Activated CD4-positive, alpha-beta memory T cell treated with anti-CD3 and anti-CD28 coated beads for 36 hours (primary cell): ENCODE measurements at regions not wholly inside any gene's neighbourhood (a gene's known extent, or its start where the extent isn't known, plus 50 kb on each side); places are given as distances from the start of the nearest gene placed in this dataset.
"Not testable (repeated sequence)": the region's sequence is repeated elsewhere in the genome, so short reads cannot be mapped to it uniquely, and the experiment has no call there.

Source experiments
- CTCF ChIA-PET: fragments of 350-600 bp; sonication (Branson Sonifier 250); formaldehyde crosslinking; loops from one replicate; lab custom pipeline; 2021; ENCODE audit warnings: antibody characterized with exemption, inconsistent platforms; lab: Charles Lee
- POLR2A ChIA-PET: fragments of 350-600 bp; sonication (Branson Sonifier 250); formaldehyde crosslinking; loops from one replicate; lab custom pipeline; 2021; ENCODE audit warnings: antibody characterized with exemption; lab: Charles Lee
- DNase-seq: peaks from one replicate; pipeline ENCODE4 v3.0.0-alpha.2; 2020
- H3K27ac Mint-ChIP-seq: one replicate; pipeline ENCODE4 v1.8.0; 2021; ENCODE audit warnings: mixed read lengths
- H3K27me3 Mint-ChIP-seq: one replicate; pipeline ENCODE4 v1.8.0; 2021; ENCODE audit warnings: mixed read lengths
- H3K36me3 Mint-ChIP-seq: one replicate; pipeline ENCODE4 v1.8.0; 2021; ENCODE audit warnings: mixed read lengths
- H3K4me1 Mint-ChIP-seq: one replicate; pipeline ENCODE4 v1.8.0; 2021; ENCODE audit warnings: low read depth, mixed read lengths
- H3K4me3 Mint-ChIP-seq: one replicate; pipeline ENCODE4 v1.8.0; 2021; ENCODE audit warnings: mild to moderate bottlenecking, mixed read lengths
- H3K9me3 Mint-ChIP-seq: one replicate; pipeline ENCODE4 v1.8.0; 2021; ENCODE audit warnings: mixed read lengths
- intact Hi-C: fragments of 100-400 bp; cut with micrococcal nuclease; formaldehyde crosslinking; loops from one replicate; pipeline ENCODE4 v1.15.1; 2023

DNA sequence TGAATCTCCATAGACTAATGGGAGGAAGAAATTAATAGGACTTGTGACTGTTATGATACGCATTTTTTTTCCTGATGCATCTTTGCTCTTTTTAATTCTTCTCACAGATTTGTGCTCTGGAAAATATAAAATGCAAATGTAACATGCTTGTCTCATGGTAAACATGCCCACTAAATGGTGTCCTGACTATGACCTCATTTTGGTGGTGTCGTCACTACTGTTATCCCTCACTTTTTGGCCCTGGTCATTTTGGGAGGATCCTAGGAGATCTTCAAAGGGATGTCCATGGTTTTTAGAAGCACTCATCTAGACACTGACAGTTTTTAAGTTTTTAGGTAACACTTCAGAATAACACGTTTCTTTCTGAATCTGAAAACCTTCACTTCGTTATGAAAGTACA, 790.8 kb upstream of the FBXO33 start:
- intact Hi-C loops, result no loop called here
- ChIA-PET POLR2A (no interaction called here), CTCF (no interaction called here)
- Mint-ChIP-seq H3K27me3 (no peaks in the 10 kb centered on the region), H3K36me3 (no peaks in the 10 kb centered on the region), H3K4me3 (no peak overlapping the region), H3K4me1 (no peaks in the 10 kb centered on the region), H3K27ac (no peak overlapping the region), H3K9me3 (no peaks in the 10 kb centered on the region)
- no peak for DNase-seq

DNA sequence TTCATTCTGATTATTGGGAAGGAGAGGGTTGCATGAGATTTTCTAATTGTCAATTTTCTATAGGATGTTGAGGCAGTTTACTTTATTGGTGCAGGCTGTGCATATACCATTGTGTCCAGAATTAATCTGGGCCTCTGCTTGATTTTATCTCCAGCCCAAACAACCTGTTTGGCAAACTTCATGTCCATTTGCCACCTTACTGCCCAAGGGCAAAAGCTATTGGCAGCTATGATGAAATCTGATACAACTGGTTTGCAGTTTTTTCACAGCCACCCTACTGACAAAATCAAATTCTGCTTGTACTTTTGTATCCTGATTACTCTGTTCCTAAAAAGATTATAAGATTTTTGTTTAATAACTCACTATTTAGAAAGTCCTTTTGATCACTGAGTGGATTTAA, 789.2 kb upstream of the FBXO33 start:
- intact Hi-C loops, result no loop called here
- CTCF ChIA-PET, result no interaction called here
- POLR2A ChIA-PET, result no interaction called here
- Mint-ChIP-seq H3K9me3 (peaks cover under 1% of the 10 kb centered on the region), H3K36me3 (no peaks in the 10 kb centered on the region), H3K27ac (no peak overlapping the region), H3K4me1 (no peaks in the 10 kb centered on the region), H3K27me3 (no peaks in the 10 kb centered on the region), H3K4me3 (no peak overlapping the region)
- no peak for DNase-seq

DNA sequence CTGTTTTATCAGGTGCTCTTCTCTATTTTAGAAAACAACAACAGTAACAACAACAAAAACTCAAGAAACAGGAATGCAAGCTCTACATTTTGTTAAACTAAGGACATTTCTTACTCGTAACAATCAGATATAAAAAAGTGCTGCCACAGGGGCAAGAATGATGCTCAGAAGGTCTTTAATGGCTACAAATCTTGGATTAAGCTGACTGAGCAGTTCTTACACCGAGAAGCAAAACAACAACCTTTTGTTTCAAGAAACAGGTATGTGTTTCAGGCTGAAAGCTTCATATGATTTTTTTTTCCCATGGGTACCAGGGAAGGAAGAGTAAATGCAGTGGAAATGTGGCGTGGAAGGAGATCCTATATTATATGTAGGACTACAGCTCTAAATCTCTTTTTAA, 786.8 kb upstream of the FBXO33 start:
- POLR2A ChIA-PET, result no interaction called here
- no peaks in the 10 kb centered on the region for H3K4me1 Mint-ChIP-seq
- H3K27me3 Mint-ChIP-seq, result no peaks in the 10 kb centered on the region
- no peak for DNase-seq
- H3K36me3 Mint-ChIP-seq, result no peaks in the 10 kb centered on the region
- no peak overlapping the region for H3K27ac Mint-ChIP-seq
- intact Hi-C loops, result no loop called here
- H3K4me3 Mint-ChIP-seq, result no peak overlapping the region
- CTCF ChIA-PET, result no interaction called here
- peaks cover 2% of the 10 kb centered on the region for H3K9me3 Mint-ChIP-seq

DNA sequence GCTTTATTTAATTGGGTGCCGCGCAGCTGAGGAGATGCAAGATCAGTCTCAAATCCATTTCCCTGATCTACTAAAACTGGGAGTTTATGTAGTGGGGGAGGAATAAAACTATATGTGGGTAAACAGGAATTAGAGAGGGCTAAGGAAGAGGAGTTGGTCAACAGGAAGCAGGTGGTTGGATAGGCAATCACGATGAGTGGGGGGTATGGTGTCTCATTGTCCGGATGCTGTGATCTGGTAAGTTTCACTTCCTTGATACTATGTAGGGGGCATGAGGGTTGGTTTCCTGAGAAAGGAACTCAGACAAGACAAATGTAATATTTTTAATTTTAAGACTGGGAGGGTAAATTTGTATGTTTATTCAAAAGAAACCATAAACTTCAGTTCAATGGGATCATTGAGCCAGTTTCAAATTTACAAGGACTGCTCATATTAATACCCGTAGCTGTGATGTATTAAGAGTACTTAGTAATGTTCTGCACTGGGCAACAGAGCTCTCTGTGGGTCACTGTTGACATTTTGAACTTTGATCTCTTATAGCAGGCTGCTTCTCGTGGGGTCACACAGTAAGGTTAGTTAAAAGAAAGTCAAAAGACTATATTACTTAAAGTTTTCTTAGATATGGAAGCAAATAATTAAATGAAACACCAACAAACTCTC, 786.2 kb upstream of the FBXO33 start:
- no peak for DNase-seq
- no peaks in the 10 kb centered on the region for H3K4me1 Mint-ChIP-seq
- no peak overlapping the region for H3K4me3 Mint-ChIP-seq
- intact Hi-C loops, result no loop called here
- H3K36me3 Mint-ChIP-seq, result no peaks in the 10 kb centered on the region
- H3K9me3 Mint-ChIP-seq, result peaks cover 2% of the 10 kb centered on the region
- POLR2A ChIA-PET, result no interaction called here
- H3K27ac Mint-ChIP-seq, result no peak overlapping the region
- CTCF ChIA-PET, result no interaction called here
- no peaks in the 10 kb centered on the region for H3K27me3 Mint-ChIP-seq

DNA sequence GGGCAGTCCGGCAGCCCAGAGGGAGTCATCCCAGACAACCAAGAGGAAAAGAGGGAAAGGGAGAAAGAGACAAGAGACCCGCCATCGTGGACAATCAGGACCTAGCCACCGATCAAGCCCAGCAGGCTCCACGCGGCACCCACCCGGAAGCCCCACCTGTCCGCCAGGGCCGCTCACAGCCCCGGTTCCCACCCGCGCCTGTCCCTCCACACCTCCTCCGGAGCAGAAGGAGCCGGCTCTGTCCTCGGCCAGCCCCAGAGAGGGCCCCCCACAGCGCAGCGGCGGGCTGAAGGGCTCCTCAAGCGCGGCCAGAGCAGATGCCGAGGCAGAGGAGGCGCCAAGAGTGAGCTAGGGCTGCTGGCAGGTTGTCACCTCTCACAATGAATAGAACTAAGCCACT, 784.7 kb upstream of the FBXO33 start:
- no peak overlapping the region for H3K4me3 Mint-ChIP-seq
- H3K27ac Mint-ChIP-seq, result no peak overlapping the region
- H3K36me3 Mint-ChIP-seq, result no peaks in the 10 kb centered on the region
- H3K4me1 Mint-ChIP-seq, result no peaks in the 10 kb centered on the region
- no peaks in the 10 kb centered on the region for H3K27me3 Mint-ChIP-seq
- peaks cover 2% of the 10 kb centered on the region for H3K9me3 Mint-ChIP-seq
- CTCF ChIA-PET, result no interaction called here
- no peak for DNase-seq
- intact Hi-C loops, result no loop called here
- POLR2A ChIA-PET, result no interaction called here

DNA sequence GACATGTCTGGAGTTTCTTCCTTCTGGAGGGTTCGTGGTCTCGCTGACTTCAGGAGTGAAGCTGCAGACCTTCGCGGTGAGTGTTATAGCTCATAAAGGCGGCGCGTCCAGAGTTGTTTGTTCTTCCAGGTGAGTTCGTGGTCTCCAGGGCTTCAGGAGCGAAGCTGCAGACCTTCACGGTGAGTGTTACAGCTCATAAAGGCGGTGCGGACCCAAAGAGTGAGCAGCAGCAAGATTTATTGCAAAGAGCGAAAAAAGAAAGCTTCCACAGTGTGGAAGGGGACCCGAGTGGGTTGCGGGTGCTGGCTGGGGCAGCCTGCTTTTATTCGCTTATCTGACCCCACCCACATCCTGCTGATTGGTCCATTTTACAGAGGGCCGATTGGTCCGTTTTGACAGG, 784.2 kb upstream of the FBXO33 start:
- POLR2A ChIA-PET, H3K4me1 Mint-ChIP-seq, intact Hi-C loops, H3K9me3 Mint-ChIP-seq, H3K27me3 Mint-ChIP-seq, DNase-seq, CTCF ChIA-PET, H3K4me3 Mint-ChIP-seq, H3K27ac Mint-ChIP-seq, H3K36me3 Mint-ChIP-seq: not testable (repeated sequence)

DNA sequence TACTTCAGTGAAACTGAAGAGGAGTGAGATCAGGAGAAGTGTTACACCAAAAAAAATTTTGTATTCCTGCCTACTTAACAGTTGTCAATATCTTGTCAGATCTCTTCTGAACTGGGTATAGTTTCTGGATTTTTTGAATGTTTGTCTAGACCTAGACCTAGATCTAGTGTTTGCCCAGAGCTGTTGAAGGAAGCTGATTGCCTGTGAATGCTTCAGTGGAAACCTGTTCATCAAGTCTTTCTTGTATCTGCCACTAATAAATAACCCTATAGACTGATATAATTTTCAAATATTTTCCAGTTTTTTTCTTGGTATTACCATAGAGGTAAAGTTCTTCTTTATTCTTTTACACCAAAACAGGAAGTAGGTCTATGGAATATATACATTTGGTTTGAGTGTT, 781.5 kb upstream of the FBXO33 start:
- Mint-ChIP-seq H3K9me3 (peaks cover 8% of the 10 kb centered on the region), H3K27me3 (no peaks in the 10 kb centered on the region), H3K36me3 (no peaks in the 10 kb centered on the region), H3K27ac (no peak overlapping the region), H3K4me1 (no peaks in the 10 kb centered on the region), H3K4me3 (no peak overlapping the region)
- CTCF ChIA-PET, result interaction anchor here (0.7 kb wide), 1 partner anchor 336 kb away, joined by 3 read pairs; no protein-coding TSS in a partner anchor
- POLR2A ChIA-PET, result no interaction called here
- intact Hi-C loops, result no loop called here
- DNase-seq, result no peak

DNA sequence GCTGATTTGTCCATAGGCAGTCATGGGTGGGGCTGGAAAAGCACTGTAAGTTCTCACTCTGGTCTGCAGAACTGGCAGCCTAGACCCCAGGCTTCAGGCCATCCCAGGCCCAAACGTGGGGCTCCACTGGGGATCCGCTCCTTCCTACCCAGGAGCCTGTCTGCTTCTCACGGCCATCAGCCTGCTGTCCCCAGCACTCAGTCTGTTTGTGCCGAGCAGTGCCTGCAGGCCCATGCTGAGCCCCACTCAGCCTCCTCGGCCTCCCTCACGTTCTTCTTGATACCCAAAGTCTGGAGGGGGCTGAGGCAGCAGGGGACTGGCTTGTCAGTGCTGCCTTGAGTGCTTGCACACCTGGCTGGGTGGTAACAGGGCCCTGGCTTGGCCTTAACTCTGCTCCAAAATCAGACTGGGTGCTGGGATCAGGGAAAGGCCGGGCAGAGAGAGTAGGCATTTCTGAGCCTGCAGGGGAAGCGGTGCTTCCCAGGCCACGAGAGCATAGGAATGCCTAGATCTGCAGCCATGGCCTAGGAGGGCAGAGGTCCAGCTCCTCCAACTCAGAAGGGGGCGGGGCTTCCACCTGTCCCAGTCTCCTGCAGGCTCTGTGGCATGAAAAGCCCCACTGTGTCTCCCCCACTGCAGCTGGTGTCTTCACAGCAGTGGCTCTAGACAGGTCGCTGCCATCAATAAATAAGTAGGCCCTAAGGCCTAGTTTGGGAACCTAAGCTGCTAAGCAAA, 772.4 kb upstream of the FBXO33 start:
- Mint-ChIP-seq H3K4me1 (no peaks in the 10 kb centered on the region), H3K36me3 (no peaks in the 10 kb centered on the region), H3K27me3 (no peaks in the 10 kb centered on the region), H3K9me3 (peaks cover 11% of the 10 kb centered on the region), H3K27ac (no peak overlapping the region), H3K4me3 (no peak overlapping the region)
- CTCF ChIA-PET, result no interaction called here
- DNase-seq, result no peak
- POLR2A ChIA-PET, result no interaction called here
- intact Hi-C loops, result no loop called here

DNA sequence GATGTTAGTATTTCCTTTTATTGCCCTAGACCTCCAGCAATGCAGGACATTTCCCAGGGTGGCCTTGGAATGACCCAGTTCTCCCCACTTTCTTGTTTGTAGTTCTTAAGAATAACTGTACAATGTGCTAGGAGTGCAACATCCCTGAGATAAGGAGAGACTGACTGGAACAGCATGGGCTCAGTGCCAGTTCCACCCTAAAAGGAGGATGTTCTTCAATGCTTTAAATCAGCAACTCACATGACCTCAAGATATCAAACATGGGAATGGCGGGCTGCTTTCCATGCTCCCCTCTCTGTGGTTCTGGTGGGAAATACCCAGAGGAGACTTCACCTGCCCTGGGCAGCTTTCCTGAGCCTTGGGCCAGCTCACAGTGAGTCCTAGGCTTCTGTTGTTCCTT, 766.9 kb upstream of the FBXO33 start:
- Mint-ChIP-seq H3K36me3 (no peaks in the 10 kb centered on the region), H3K9me3 (peaks cover 4% of the 10 kb centered on the region), H3K27ac (no peak overlapping the region), H3K4me1 (no peaks in the 10 kb centered on the region), H3K27me3 (no peaks in the 10 kb centered on the region), H3K4me3 (no peak overlapping the region)
- intact Hi-C loops, result no loop called here
- DNase-seq, result no peak
- CTCF ChIA-PET, result no interaction called here
- POLR2A ChIA-PET, result no interaction called here

DNA sequence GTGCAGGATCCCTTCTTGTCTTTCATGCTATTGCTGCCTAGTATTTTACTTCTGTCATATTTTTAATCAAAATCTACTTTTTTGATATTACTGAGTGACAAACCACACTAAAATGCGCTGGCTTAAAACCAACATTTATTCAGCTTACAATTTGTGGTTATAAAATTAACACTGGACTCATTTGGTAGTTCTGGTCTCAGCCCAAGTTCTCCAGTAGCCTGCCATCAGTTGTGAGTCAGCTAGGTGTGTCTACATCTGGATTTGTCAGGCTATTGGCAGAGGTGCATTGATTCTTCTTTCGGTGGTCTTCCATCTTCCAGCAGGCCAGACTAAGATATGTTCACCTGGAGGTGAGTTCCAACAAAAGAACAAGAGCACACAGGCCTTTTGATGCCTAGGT, 765.1 kb upstream of the FBXO33 start:
- intact Hi-C loops, result no loop called here
- Mint-ChIP-seq H3K27ac (no peak overlapping the region), H3K4me3 (no peak overlapping the region), H3K9me3 (no peaks in the 10 kb centered on the region), H3K36me3 (no peaks in the 10 kb centered on the region), H3K4me1 (no peaks in the 10 kb centered on the region), H3K27me3 (no peaks in the 10 kb centered on the region)
- no peak for DNase-seq
- CTCF ChIA-PET, result no interaction called here
- POLR2A ChIA-PET, result no interaction called here

DNA sequence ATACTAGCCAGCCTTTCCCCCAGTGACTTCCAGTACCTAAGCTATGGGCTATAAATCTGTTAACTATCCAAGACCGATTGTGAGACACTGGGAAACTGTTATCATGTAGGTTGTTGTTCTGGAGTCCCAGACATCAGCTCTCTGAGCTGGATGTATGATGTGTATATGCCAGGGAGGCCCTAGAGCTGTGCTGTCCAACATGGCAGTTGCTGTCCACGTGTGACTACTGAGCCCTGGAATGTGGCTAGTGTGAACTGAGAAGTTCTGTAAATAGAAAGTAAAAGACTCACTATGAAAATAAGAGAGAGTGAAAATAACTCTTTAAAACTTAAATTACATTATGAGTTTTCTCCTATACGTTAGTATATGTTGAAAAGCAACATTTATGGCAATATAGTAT, 755.8 kb upstream of the FBXO33 start:
- ChIA-PET POLR2A (no interaction called here), CTCF (no interaction called here)
- Mint-ChIP-seq H3K4me1 (no peaks in the 10 kb centered on the region), H3K27me3 (no peaks in the 10 kb centered on the region), H3K9me3 (no peaks in the 10 kb centered on the region), H3K4me3 (no peak overlapping the region), H3K27ac (no peak overlapping the region), H3K36me3 (no peaks in the 10 kb centered on the region)
- intact Hi-C loops, result no loop called here
- DNase-seq, result no peak

DNA sequence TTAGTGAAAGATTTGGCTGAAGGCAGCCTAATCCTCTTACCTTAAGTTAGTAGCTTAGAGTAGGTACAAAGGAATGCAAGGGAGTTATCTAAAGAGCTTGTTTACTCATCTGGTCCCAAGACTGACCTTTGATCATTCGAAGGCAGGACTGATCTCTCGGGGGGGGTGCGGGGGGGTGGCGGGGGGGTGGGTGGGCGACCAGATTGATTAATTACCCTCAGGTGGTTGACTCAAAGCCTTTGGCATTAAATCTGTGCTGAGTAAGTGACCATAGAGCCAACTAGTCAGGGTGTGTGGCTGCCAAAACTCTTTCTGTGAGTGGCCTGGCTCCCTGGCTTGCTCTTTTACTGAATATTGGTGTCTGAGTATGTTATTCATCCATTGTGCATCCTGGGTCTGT, 731.9 kb upstream of the FBXO33 start:
- H3K27ac Mint-ChIP-seq, result no peak overlapping the region
- no peak overlapping the region for H3K4me3 Mint-ChIP-seq
- DNase-seq, result no peak
- no peaks in the 10 kb centered on the region for H3K4me1 Mint-ChIP-seq
- peaks cover 24% of the 10 kb centered on the region for H3K9me3 Mint-ChIP-seq
- ChIA-PET CTCF (no interaction called here), POLR2A (no interaction called here)
- no peaks in the 10 kb centered on the region for H3K27me3 Mint-ChIP-seq
- intact Hi-C loops, result no loop called here
- H3K36me3 Mint-ChIP-seq, result peaks cover 3% of the 10 kb centered on the region

DNA sequence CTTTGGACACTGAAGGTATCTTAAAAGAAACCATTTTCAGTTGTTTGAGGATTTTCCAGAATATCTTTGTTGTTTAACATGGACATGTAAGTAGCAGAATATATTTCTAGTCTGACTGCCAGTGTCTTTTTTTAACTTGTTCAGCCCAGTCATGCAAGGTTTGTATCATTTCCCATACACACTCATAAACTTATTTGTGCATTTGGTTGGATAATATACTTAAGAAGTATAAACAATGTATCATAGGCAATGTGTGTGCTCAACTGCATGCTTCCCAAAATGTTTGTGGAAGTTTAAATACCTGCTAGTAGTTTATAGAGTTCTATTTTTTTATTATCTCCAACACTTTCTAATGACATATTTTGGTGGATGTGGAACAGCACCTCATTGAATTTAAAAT, 707.4 kb upstream of the FBXO33 start:
- Mint-ChIP-seq H3K9me3 (peaks cover 6% of the 10 kb centered on the region), H3K36me3 (no peaks in the 10 kb centered on the region), H3K4me1 (no peaks in the 10 kb centered on the region), H3K27me3 (no peaks in the 10 kb centered on the region), H3K27ac (no peak overlapping the region), H3K4me3 (no peak overlapping the region)
- ChIA-PET CTCF (no interaction called here), POLR2A (no interaction called here)
- intact Hi-C loops, result loop anchor here (1.0 kb wide), 1 partner anchor 9 kb away; no protein-coding TSS in a partner anchor
- DNase-seq, result no peak
